Testis (tissue), 2 donors: ENCODE measurements at regions not wholly inside any gene's neighbourhood (a gene's known extent, or its start where the extent isn't known, plus 50 kb on each side); places are given as distances from the start of the nearest gene placed in this dataset.

ENCODE experiments used
- POLR2A ChIP-seq: fragments of 450-650 bp; IDR thresholded peaks from one replicate; pipeline ENCODE4 v1.6.1; 2017; ENCODE audit warnings: antibody characterized with exemption, mild to moderate bottlenecking, moderate library complexity
- TF ChIP-seq, protein P1 (sequence below), 3 experiments: fragments of 450-650 bp in 2 of 3; fragments of 200-600 bp in 1 of 3; sonication (generic) in 1 of 3; IDR thresholded peaks; one replicate each; pipeline ENCODE4 v1.5.1; 2016 to 2019; ENCODE audit warnings: antibody characterized with exemption in 3 of 3, mild to moderate bottlenecking in 2 of 3, moderate library complexity in 1 of 3

DNA sequence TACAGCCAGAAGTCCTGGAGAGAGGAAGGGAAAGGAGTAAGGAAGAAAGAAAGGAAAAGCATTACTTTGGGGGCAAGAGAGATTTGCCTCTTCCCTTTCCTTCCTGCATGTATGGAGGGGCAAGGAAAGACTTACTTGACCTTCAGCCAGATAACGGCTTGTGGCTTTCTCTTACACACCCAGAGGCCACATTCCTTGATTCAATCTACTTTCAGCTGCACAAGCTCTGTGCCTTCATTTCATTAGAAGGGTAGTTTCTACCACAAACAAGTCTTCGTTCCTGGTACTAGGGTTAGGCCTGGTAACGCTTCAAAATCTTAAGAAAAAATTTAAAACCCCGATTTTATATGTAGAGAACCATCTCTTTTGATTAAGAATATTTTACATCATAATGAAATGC lies 835.9 kb downstream of the TUSC7 start:
- TF ChIP-seq, protein P1, sequence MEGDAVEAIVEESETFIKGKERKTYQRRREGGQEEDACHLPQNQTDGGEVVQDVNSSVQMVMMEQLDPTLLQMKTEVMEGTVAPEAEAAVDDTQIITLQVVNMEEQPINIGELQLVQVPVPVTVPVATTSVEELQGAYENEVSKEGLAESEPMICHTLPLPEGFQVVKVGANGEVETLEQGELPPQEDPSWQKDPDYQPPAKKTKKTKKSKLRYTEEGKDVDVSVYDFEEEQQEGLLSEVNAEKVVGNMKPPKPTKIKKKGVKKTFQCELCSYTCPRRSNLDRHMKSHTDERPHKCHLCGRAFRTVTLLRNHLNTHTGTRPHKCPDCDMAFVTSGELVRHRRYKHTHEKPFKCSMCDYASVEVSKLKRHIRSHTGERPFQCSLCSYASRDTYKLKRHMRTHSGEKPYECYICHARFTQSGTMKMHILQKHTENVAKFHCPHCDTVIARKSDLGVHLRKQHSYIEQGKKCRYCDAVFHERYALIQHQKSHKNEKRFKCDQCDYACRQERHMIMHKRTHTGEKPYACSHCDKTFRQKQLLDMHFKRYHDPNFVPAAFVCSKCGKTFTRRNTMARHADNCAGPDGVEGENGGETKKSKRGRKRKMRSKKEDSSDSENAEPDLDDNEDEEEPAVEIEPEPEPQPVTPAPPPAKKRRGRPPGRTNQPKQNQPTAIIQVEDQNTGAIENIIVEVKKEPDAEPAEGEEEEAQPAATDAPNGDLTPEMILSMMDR (IDR thresholded peaks at IDR 0.05): no peak
- no peak for TF ChIP-seq POLR2A
